Activated naive CD8-positive, alpha-beta T cell (primary cell): ENCODE measurements at regions not wholly inside any gene's neighbourhood (a gene's known extent, or its start where the extent isn't known, plus 50 kb on each side); places are given as distances from the start of the nearest gene placed in this dataset.

ENCODE experiments used
- H3K27ac Mint-ChIP-seq: one replicate; pipeline ENCODE4 v1.8.0; 2021; ENCODE audit warnings: mixed read lengths
- H3K27me3 Mint-ChIP-seq: one replicate; pipeline ENCODE4 v1.8.0; 2021; ENCODE audit warnings: mixed read lengths
- H3K36me3 Mint-ChIP-seq: one replicate; pipeline ENCODE4 v1.8.0; 2021; ENCODE audit warnings: mixed read lengths
- H3K4me1 Mint-ChIP-seq: one replicate; pipeline ENCODE4 v1.8.0; 2021; ENCODE audit warnings: low read depth, mixed read lengths
- H3K4me3 Mint-ChIP-seq: one replicate; pipeline ENCODE4 v1.8.0; 2021; ENCODE audit warnings: mild to moderate bottlenecking, mixed read lengths
- H3K9me3 Mint-ChIP-seq: one replicate; pipeline ENCODE4 v1.8.0; 2021; ENCODE audit warnings: low read depth, mixed read lengths

DNA sequence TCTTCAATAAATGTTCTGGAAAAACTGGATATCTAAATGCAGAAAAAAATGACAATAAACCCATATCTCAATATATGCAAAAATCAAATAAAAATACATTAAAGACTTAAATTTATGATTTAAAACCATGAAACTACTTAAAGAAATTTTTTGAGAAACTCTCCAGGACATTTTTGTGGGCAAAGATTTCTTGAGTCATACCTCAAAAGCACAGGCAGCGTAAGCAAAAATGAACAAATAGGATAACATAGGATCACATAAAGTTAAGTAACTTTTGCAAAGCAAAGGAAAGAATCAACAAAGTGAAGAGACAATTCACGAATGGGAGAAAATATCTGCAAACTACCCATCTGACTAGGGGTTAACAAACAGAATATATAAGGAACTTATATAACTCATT, 1545.5 kb downstream of the SUCLG1 start:
- no peaks in the 10 kb centered on the region for H3K4me1 Mint-ChIP-seq
- no peaks in the 10 kb centered on the region for H3K36me3 Mint-ChIP-seq
- peaks cover 19% of the 10 kb centered on the region for H3K9me3 Mint-ChIP-seq
- H3K4me3 Mint-ChIP-seq: no peak overlapping the region
- no peaks in the 10 kb centered on the region for H3K27me3 Mint-ChIP-seq
- no peak overlapping the region for H3K27ac Mint-ChIP-seq

DNA sequence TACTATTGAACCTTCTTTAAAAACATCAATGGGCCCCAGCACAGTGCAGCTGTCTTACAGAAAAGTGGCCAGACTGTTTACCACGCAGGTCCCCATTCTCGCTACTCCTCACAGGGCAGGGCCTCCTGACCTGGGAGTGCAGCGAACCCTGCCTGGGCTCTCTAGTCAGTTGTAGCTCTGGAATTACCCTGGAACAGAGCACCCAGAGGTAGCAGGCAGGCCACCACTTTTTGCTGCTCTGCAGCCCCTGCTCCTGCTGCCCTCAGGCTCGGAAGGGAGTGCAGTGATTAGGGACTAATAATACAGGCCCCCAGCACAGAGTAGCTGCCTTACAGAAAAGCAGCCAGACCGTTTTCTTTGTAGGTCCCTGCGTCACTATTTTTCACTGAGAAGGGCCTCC, 1563.0 kb downstream of the SUCLG1 start:
- Mint-ChIP-seq H3K4me1 (no peaks in the 10 kb centered on the region), H3K4me3 (no peak overlapping the region), H3K27me3 (no peaks in the 10 kb centered on the region), H3K9me3 (peaks cover 5% of the 10 kb centered on the region), H3K36me3 (no peaks in the 10 kb centered on the region), H3K27ac (no peak overlapping the region)

DNA sequence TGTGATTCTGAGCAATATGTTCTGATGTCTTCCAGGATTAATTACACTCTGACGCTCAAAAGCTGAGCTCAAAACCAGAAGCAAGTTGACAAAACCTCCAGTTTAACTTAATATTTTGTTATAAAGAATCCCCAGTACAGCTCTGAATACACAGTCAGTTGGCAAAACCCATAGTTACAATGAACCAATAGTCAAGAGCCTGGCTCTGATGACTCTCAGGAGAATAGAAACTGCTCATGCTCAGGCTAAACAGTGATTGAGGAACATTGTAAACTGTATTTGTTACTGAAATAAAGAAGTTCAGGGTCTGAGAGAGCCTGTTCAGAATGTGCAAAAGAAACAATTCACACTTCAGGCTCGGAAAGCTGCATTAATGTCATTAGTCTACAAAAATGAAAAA, 1565.9 kb downstream of the SUCLG1 start:
- Mint-ChIP-seq H3K36me3 (no peaks in the 10 kb centered on the region), H3K4me3 (no peak overlapping the region), H3K4me1 (no peaks in the 10 kb centered on the region), H3K9me3 (no peaks in the 10 kb centered on the region), H3K27me3 (no peaks in the 10 kb centered on the region), H3K27ac (no peak overlapping the region)

DNA sequence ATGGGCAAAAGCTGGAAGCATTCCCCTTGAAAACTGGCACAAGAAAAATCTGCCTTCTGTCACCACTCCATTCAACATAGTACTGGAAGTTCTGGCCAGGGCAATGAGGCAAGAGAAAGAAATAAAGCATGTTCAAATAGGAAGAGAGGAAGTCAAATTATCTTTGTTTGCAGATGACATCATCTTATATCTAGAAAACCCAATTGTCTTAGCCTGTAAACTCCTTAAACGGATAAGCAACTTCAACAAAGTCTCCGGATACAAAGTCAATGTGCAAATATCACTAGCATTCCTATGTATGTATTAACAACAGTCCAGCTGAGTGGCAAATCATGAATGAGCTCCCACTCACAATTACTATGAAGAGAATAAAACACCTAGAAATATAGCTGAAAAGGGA, 1579.3 kb downstream of the SUCLG1 start:
- Mint-ChIP-seq H3K36me3 (no peaks in the 10 kb centered on the region), H3K27ac (no peak overlapping the region), H3K4me3 (no peak overlapping the region), H3K27me3 (no peaks in the 10 kb centered on the region), H3K4me1 (no peaks in the 10 kb centered on the region), H3K9me3 (peaks cover 7% of the 10 kb centered on the region)

DNA sequence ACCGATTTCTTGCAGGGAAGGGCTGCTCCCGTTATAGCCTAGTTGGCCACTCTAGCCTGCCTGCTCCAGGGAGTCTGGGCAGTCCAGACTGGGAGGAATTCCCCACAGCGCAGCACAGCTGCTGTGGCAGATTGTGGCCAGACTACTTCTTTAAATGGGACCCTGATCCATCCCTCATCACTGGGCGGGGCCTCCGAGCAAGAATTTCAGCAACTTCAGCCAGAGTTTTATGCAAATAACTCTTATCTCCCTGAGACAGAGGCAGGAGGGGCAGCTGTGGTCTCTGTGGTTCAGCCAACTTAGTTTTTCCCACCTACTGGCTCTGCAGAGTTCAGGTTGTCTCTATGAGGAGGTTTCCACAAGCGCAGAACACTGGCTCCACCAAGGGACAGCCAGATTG, 1583.2 kb downstream of the SUCLG1 start:
- no peak overlapping the region for H3K27ac Mint-ChIP-seq
- H3K36me3 Mint-ChIP-seq: no peaks in the 10 kb centered on the region
- no peak overlapping the region for H3K4me3 Mint-ChIP-seq
- peaks cover 2% of the 10 kb centered on the region for H3K9me3 Mint-ChIP-seq
- H3K4me1 Mint-ChIP-seq: no peaks in the 10 kb centered on the region
- H3K27me3 Mint-ChIP-seq: no peaks in the 10 kb centered on the region

DNA sequence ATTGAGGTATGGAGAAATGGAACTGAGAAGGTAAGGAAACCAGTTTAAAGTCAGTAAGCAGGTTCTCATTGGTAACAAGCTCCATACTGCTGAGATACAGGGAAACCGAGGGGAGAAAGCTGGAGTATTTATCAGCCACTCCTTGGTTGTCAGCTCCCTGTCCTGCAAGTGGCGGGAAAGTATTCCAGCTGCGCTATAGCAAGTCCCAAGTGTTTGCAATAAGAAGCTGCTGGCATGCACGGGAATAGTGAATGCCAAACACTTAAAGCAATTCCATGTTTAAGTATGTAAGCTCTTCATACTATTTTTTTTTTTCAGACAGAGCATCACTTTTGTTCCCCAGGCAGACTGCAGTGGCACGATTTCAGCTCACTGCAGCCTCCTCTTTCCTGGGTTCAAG, 1601.1 kb downstream of the SUCLG1 start:
- Mint-ChIP-seq H3K9me3 (no peaks in the 10 kb centered on the region), H3K27ac (no peak overlapping the region), H3K4me3 (no peak overlapping the region), H3K4me1 (peaks cover 2% of the 10 kb centered on the region), H3K27me3 (no peaks in the 10 kb centered on the region), H3K36me3 (no peaks in the 10 kb centered on the region)

DNA sequence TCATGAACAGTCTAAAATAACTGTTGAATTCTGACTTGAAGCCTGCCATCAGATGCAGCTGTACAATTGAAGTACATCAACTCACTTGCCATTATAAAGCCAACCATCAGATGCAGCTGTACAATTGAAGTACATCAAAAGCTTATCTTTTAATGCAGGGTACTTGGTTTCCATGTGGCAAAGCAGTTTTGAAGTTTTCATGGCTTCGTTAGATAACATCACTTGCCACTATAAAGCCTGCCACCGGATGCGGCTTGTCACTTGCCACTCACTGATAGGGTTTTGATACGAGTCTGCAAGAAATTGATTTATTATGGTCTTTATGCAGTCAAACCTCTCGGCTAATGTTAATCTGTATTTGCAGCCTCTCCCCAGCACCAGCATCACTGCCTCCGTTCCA, 1605.8 kb downstream of the SUCLG1 start:
- H3K27me3 Mint-ChIP-seq: no peaks in the 10 kb centered on the region

DNA sequence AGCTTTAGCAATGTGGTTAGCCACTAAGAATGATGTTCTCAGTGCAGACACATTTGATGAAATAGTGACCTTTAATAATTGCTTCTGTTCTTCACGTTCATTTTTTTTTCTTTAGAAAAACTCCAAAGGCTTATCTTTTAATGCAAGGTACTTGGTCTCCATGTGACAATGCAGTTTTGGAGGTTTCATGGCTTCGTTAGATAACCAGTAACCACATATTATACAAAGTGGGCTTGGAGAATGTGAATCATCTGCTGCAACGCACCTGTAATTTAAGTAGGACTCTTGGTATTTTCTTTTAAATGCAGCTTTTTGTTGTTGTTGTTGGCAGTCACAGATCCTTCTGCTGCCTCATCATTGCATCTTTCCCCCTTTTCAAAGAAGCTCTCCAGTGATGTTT, 1606.3 kb downstream of the SUCLG1 start:
- Mint-ChIP-seq H3K27ac (no peak overlapping the region), H3K4me3 (no peak overlapping the region), H3K36me3 (no peaks in the 10 kb centered on the region), H3K9me3 (peaks cover 9% of the 10 kb centered on the region), H3K4me1 (peaks cover 3% of the 10 kb centered on the region), H3K27me3 (no peaks in the 10 kb centered on the region)

More for the DNA sequence above, 1605.8 kb downstream of the SUCLG1 start:
- Mint-ChIP-seq H3K9me3 (peaks cover 5% of the 10 kb centered on the region), H3K27ac (no peak overlapping the region), H3K4me3 (no peak overlapping the region), H3K36me3 (no peaks in the 10 kb centered on the region), H3K4me1 (peaks cover 3% of the 10 kb centered on the region)

DNA sequence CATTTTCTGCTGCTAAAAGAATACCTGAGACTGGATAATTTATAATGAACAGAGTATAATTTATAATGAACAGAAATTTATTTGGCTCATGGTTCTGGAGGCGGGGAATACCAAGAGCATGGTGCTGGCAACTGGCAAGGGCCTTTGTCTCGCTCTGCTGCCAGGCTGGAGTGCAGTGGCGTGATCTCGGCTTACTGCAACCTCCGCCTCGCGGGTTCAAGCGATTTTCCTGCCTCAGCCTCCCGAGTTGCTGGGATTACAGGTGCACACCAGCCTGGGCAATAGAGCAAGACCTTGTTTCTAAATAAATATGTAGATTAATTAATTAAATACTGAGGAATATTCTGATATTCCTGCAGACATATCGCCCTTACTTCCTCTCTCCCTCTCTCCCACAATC, 1610.8 kb downstream of the SUCLG1 start:
- Mint-ChIP-seq H3K27me3 (no peaks in the 10 kb centered on the region), H3K36me3 (no peaks in the 10 kb centered on the region), H3K9me3 (peaks cover 14% of the 10 kb centered on the region), H3K4me3 (no peak overlapping the region), H3K27ac (no peak overlapping the region), H3K4me1 (peaks cover 3% of the 10 kb centered on the region)

DNA sequence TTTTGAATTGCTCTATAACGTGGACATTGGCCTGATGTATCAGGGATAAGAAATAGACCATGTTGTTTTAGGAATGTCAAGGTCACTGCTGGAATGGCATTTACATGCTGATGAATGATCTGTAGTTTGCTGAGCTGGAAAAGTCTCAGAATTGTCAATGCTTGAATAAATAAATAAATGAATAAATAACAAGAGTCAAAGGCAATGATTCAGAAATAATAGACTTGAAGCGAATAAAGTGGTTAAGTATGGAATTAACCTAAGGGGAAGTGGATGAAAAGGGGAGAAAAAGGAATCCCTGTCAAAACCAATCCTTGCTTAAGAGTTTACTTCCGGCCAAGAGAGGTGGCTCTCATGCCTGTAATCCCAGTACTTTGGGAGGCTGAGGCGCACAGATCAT, 1620.0 kb downstream of the SUCLG1 start:
- Mint-ChIP-seq H3K9me3 (no peaks in the 10 kb centered on the region), H3K4me1 (no peaks in the 10 kb centered on the region), H3K36me3 (no peaks in the 10 kb centered on the region), H3K4me3 (no peak overlapping the region), H3K27me3 (no peaks in the 10 kb centered on the region), H3K27ac (no peak overlapping the region)

DNA sequence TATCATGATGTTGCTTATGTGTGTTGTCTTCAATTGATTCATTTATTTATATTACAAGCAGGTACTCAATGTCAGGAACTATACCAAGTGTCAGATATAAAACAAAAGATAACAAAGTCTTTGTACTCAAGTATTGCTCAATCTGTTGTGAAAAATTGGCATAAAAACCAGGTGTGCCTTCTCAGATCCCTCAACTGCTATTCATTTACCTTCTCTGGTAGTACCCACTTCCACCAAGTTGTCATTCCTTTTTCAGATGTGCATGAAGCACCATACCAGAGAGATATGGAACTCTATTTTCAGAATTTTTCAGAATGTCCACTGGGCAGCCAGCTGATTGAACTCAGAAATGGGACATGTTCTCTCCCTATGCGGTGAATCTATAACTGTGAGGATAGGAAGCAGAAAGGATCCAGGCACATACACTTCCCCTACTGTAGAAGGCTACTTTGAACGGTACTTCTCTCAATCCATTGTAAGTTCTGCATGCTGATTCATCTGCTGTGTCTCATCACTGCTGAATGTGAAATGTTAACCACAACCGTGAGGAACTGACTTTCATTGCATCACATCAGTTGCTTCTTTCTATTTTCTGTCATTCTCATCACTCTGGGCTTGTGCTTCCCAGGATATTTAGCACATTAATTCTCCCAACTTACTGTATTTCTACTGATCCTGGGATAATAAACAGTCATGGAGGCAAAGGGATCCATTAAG, 1621.3 kb downstream of the SUCLG1 start:
- Mint-ChIP-seq H3K27me3 (no peaks in the 10 kb centered on the region), H3K4me1 (no peaks in the 10 kb centered on the region), H3K27ac (no peak overlapping the region), H3K4me3 (no peak overlapping the region), H3K9me3 (no peaks in the 10 kb centered on the region), H3K36me3 (no peaks in the 10 kb centered on the region)

DNA sequence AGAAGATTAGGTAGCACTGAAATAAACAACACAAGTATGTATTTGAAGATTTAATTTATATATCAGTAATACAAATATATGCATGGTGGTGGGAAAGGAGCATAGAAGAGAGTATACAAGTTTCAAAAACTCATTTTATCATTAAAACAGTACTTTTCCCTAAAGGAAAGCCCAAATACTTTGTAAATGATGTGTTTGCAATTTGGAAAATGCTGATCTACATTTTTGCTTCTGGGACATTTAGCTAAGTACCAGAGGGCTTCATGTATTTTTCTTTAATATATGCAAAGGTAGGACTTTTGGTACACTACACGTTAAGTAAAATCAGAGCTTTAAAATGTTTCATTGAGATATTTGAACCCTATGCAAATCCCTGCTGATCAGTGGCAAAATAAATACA, 1624.2 kb downstream of the SUCLG1 start:
- H3K9me3 Mint-ChIP-seq: no peaks in the 10 kb centered on the region
- H3K4me3 Mint-ChIP-seq: no peak overlapping the region
- H3K36me3 Mint-ChIP-seq: no peaks in the 10 kb centered on the region
- no peak overlapping the region for H3K27ac Mint-ChIP-seq
- no peaks in the 10 kb centered on the region for H3K27me3 Mint-ChIP-seq
- no peaks in the 10 kb centered on the region for H3K4me1 Mint-ChIP-seq

DNA sequence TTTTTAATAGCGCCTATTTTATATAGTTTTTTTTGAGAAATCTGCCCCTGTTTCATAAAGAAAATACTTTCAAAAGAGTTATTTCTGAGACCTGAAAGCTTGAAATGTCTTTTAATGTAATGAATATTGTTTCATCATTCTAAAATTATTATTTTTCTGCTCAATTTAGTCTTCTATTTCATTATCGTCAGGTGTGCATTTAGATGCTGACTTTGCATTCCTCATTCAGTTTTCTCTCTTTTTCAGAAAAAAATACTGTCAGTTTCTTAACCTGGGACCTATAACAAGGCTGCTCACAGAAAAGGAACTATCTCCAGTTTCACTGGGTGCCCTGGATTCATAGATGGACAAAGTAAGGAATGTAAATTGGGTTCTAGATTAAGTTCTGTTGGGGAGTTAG, 1631.7 kb downstream of the SUCLG1 start:
- no peaks in the 10 kb centered on the region for H3K27me3 Mint-ChIP-seq
- no peaks in the 10 kb centered on the region for H3K36me3 Mint-ChIP-seq
- H3K4me3 Mint-ChIP-seq: no peak overlapping the region
- no peak overlapping the region for H3K27ac Mint-ChIP-seq
- H3K4me1 Mint-ChIP-seq: no peaks in the 10 kb centered on the region
- no peaks in the 10 kb centered on the region for H3K9me3 Mint-ChIP-seq

DNA sequence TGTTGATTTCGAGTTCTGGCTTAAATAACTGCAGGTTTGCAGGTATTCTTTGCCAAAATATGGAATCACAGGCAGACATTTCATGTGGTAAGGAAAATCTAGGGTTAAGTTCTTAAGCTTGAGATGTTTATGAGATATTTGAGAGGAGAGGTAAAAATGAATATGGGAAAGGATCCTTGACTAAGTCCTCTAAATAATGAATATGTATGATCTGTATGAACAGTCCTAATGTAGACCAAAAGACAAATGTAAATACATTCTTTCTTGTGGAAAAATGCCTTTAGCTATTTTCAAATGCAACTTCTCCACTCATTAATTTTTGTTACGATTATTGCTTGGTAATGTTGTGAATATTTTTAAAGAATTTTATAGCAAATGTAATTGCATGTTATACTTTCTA, 1632.6 kb downstream of the SUCLG1 start:
- H3K36me3 Mint-ChIP-seq: no peaks in the 10 kb centered on the region
- H3K4me3 Mint-ChIP-seq: no peak overlapping the region
- no peaks in the 10 kb centered on the region for H3K9me3 Mint-ChIP-seq
- H3K4me1 Mint-ChIP-seq: no peaks in the 10 kb centered on the region
- H3K27me3 Mint-ChIP-seq: no peaks in the 10 kb centered on the region
- no peak overlapping the region for H3K27ac Mint-ChIP-seq

DNA sequence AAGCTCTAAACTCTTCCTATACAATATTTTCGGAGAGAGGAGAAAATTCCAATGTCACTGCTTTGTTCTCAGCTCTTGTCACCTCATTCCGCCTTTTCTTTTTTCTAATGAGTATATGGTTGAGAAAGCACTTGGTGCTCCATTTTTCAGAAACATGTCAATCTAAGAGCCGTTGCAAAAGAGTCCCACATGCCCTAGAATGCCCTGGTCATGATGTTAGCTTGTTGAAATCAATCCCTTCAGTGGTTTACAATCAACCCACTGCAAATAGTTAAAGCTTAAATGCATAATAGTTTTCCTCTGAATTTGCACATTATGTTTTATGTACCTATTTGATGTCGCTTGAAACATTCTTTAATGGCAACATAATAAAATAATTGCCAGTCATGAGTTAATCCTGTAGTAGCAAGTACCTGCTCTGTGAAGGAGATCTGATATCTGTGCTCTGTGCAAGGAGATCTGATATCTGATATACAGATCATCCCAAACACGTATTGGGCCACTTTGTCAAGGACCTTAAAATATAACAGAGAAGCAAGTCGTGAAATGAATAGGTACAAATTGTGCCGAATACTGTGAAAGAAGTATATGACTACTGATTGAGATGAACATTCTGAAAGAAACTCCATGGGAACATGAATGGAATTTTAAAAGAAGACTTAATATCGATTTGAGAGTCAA, 1633.5 kb downstream of the SUCLG1 start:
- Mint-ChIP-seq H3K27me3 (no peaks in the 10 kb centered on the region), H3K36me3 (no peaks in the 10 kb centered on the region), H3K4me3 (no peak overlapping the region), H3K4me1 (no peaks in the 10 kb centered on the region), H3K27ac (no peak overlapping the region), H3K9me3 (no peaks in the 10 kb centered on the region)

DNA sequence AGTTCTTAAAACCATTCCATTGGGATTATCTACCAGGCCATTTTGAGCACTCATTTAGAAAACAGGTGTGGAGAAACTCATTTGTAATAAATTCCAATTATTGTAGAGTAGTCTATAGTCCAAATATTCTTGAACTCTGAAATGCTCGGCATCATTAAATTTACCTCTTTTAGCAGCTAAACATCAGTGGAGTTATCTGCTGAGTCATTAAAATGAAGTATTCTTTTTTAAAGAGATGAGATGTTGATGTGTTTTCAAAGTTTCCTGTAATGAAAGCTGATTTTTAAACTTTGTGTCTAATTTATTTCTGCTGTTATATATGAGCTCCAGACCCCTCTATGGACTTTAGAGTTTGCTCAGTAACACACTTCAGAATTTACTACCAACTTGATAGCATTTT, 1635.2 kb downstream of the SUCLG1 start:
- H3K27me3 Mint-ChIP-seq: no peaks in the 10 kb centered on the region
- no peak overlapping the region for H3K27ac Mint-ChIP-seq
- no peaks in the 10 kb centered on the region for H3K9me3 Mint-ChIP-seq
- no peak overlapping the region for H3K4me3 Mint-ChIP-seq
- no peaks in the 10 kb centered on the region for H3K36me3 Mint-ChIP-seq
- H3K4me1 Mint-ChIP-seq: no peaks in the 10 kb centered on the region
